A549 (cell line): ENCODE measurements at regions not wholly inside any gene's neighbourhood (a gene's known extent, or its start where the extent isn't known, plus 50 kb on each side); places are given as distances from the start of the nearest gene placed in this dataset.

Source experiments
- ATAC-seq, 2 experiments: fragments of 200-7000 bp in 1 of 2; fragments of >200 bp in 1 of 2; cut with Nextera tagmentation in 1 of 2; cut with Tn5 transposase in 1 of 2; 3 replicates each; pipeline versions ENCODE4 v1.8.0 to v1.9.1; 2018 to 2020; ENCODE audit warnings: mild to moderate bottlenecking in 1 of 2, moderate library complexity in 1 of 2
- CTCF ChIA-PET: fragments of 300-600 bp; sonication (Branson Sonifier 250); formaldehyde crosslinking; extraction: SDS; loops from one replicate; lab custom pipeline; 2021; ENCODE audit warnings: antibody characterized with exemption, inconsistent platforms; lab: Yijun Ruan, JAX
- POLR2A ChIA-PET: fragments of 350-600 bp; formaldehyde crosslinking; extraction: SDS; loops from one replicate; lab custom pipeline; 2021; ENCODE audit warnings: antibody characterized with exemption, inconsistent platforms; lab: Yijun Ruan, JAX
- DNase-seq, 2 experiments: peaks; one replicate each; pipeline versions ENCODE4 v3.0.0 to v3.0.0-alpha.2; 2011 to 2016; ENCODE audit warnings: low read depth in 1 of 2, low spot score in 1 of 2
- FAIRE-seq: peaks from 2 replicates; lab custom pipeline; 2011; peaks lifted over from hg19 to GRCh38; lab: Jason Lieb, UNC
- H3K27ac ChIP-seq, 2 experiments: fragments of >200 bp; sonication (Bioruptor Twin); formaldehyde crosslinking; 3 replicates each; pipeline ENCODE4 v1.5.1; 2016 to 2017
- H3K4me1 ChIP-seq: fragments of >200 bp; sonication (Bioruptor Twin); formaldehyde crosslinking; 3 replicates; pipeline ENCODE4 v1.6.1; 2016
- H3K4me2 ChIP-seq: fragments of >200 bp; sonication (Bioruptor Twin); formaldehyde crosslinking; 3 replicates; pipeline ENCODE4 v1.6.1; 2016
- H3K4me3 ChIP-seq: fragments of >200 bp; sonication (Bioruptor Twin); formaldehyde crosslinking; 3 replicates; pipeline ENCODE4 v1.5.1; 2016
- H3K9me3 ChIP-seq: fragments of >200 bp; sonication (Bioruptor Twin); formaldehyde crosslinking; 3 replicates; pipeline ENCODE4 v1.6.1; 2016
- BHLHE40 ChIP-seq: IDR thresholded peaks from 2 replicates; pipeline ENCODE4 v1.6.1; 2012; ENCODE audit warnings: low read depth, low read length, inconsistent platforms
- EHMT2 ChIP-seq: fragments of 200-600 bp; sonication (generic); IDR thresholded peaks from 2 replicates; pipeline ENCODE4 v1.6.1; 2016; ENCODE audit warnings: antibody characterized with exemption, low read depth, mild to moderate bottlenecking, moderate library complexity
- EP300 ChIP-seq, 2 experiments: fragments of >200 bp; sonication (Bioruptor Twin); formaldehyde crosslinking; IDR thresholded peaks; 2 replicates in 1 of 2; 3 replicates in 1 of 2; pipeline ENCODE4 v1.6.1; 2016 to 2017
- FOSL2 ChIP-seq, 2 experiments: fragments of 450-650 bp in 1 of 2; fragments of >200 bp in 1 of 2; sonication (Bioruptor Twin) in 1 of 2; formaldehyde crosslinking; IDR thresholded peaks; 2 replicates each; pipeline versions ENCODE4 v1.5.0 to v1.6.1; 2016 to 2020; ENCODE audit warnings: mild to moderate bottlenecking in 1 of 2, moderate library complexity in 1 of 2
- KDM1A ChIP-seq: fragments of 200-600 bp; sonication (generic); IDR thresholded peaks from 2 replicates; pipeline ENCODE4 v1.6.1; 2016; ENCODE audit warnings: low read depth, mild to moderate bottlenecking
- MYC ChIP-seq: IDR thresholded peaks from 2 replicates; pipeline ENCODE4 v1.6.1; 2012; ENCODE audit warnings: mild to moderate bottlenecking, inconsistent platforms, low read length, improper control_type of control experiment, borderline replicate concordance
- NFE2L2 ChIP-seq: fragments of 150-350 bp; conservative IDR thresholded peaks from 2 replicates; pipeline ENCODE4 v1.6.1; 2014; ENCODE audit warnings: low read length
- NPAS2 ChIP-seq: fragments of 250-450 bp; sonication (Bioruptor Pico); IDR thresholded peaks from 2 replicates; pipeline ENCODE4 v1.8.0; 2022; ENCODE audit warnings: mild to moderate bottlenecking, moderate library complexity, borderline replicate concordance
- PHF8 ChIP-seq: fragments of 200-600 bp; sonication (generic); IDR thresholded peaks from 2 replicates; pipeline ENCODE4 v1.6.1; 2016; ENCODE audit warnings: low read depth, mild to moderate bottlenecking, antibody characterized with exemption, moderate library complexity, borderline replicate concordance
- RFX5 ChIP-seq: fragments of 450-650 bp; IDR thresholded peaks from 2 replicates; pipeline ENCODE4 v1.7.1; 2014; ENCODE audit warnings: antibody characterized with exemption, mild to moderate bottlenecking, moderate library complexity
- RNF2 ChIP-seq: fragments of 200-600 bp; sonication (generic); IDR thresholded peaks from 2 replicates; pipeline ENCODE4 v1.6.1; 2016; ENCODE audit warnings: low read depth, mild to moderate bottlenecking, antibody characterized with exemption, moderate library complexity, borderline replicate concordance
- TFCP2L1 ChIP-seq: fragments of 250-450 bp; sonication (Bioruptor Pico); IDR thresholded peaks from 2 replicates; pipeline ENCODE4 v1.5.0; 2021; ENCODE audit warnings: mild to moderate bottlenecking
- TP53 ChIP-seq: fragments of 250-450 bp; sonication (Bioruptor Pico); IDR thresholded peaks from 2 replicates; pipeline ENCODE4 v1.5.0; 2021; ENCODE audit warnings: mild to moderate bottlenecking, moderate library complexity
- ZFP36 ChIP-seq: fragments of 450-650 bp; IDR thresholded peaks from 2 replicates; pipeline ENCODE4 v1.6.1; 2014; ENCODE audit warnings: borderline replicate concordance; ENCODE audit not compliant: partially characterized antibody
- WGBS: methylation state at CpG from one replicate; pipeline ENCODE4 v1.1.6; 2017; ENCODE audit errors: missing lambda C conversion rate; 5-methylcytosine and 5-hydroxymethylcytosine counted together
- TF ChIP-seq, protein P1 (sequence below): fragments of 200-600 bp; sonication (generic); IDR thresholded peaks from 2 replicates; pipeline ENCODE4 v1.6.1; 2016; ENCODE audit warnings: antibody characterized with exemption, mild to moderate bottlenecking, moderate library complexity
- TF ChIP-seq, protein P2 (sequence below): fragments of 250-450 bp; sonication (Bioruptor Pico); IDR thresholded peaks from 2 replicates; pipeline ENCODE4 v1.5.0; 2021; ENCODE audit warnings: mild to moderate bottlenecking, moderate library complexity, borderline replicate concordance
- TF ChIP-seq, protein P3 (sequence below): IDR thresholded peaks from 2 replicates; pipeline ENCODE4 v1.6.1; 2012

DNA sequence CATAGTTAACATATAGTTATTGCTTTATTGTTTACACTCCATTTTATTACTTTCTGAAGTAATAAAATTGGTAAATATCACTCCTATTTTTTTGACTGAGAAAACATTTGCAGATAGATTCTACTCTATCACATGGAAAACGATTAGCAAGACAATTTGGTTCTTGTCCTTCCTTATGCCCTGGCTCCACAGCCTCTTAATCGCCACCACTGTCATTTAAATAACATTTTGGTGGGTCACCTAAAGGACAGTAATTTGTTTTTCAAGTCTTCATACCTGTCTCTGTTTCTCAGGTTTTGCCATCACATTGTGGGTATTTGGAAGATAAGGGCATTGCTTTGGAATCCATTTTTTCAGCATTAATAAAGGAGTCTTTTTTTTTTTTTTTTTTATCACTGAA lies 521.5 kb upstream of the IRAK1BP1 start (continued):
- TF ChIP-seq, protein P1, sequence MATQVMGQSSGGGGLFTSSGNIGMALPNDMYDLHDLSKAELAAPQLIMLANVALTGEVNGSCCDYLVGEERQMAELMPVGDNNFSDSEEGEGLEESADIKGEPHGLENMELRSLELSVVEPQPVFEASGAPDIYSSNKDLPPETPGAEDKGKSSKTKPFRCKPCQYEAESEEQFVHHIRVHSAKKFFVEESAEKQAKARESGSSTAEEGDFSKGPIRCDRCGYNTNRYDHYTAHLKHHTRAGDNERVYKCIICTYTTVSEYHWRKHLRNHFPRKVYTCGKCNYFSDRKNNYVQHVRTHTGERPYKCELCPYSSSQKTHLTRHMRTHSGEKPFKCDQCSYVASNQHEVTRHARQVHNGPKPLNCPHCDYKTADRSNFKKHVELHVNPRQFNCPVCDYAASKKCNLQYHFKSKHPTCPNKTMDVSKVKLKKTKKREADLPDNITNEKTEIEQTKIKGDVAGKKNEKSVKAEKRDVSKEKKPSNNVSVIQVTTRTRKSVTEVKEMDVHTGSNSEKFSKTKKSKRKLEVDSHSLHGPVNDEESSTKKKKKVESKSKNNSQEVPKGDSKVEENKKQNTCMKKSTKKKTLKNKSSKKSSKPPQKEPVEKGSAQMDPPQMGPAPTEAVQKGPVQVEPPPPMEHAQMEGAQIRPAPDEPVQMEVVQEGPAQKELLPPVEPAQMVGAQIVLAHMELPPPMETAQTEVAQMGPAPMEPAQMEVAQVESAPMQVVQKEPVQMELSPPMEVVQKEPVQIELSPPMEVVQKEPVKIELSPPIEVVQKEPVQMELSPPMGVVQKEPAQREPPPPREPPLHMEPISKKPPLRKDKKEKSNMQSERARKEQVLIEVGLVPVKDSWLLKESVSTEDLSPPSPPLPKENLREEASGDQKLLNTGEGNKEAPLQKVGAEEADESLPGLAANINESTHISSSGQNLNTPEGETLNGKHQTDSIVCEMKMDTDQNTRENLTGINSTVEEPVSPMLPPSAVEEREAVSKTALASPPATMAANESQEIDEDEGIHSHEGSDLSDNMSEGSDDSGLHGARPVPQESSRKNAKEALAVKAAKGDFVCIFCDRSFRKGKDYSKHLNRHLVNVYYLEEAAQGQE, result no peak
- TF ChIP-seq TP53 (no peak), NPAS2 (CRISPR knock-in tag) (no peak)

DNA sequence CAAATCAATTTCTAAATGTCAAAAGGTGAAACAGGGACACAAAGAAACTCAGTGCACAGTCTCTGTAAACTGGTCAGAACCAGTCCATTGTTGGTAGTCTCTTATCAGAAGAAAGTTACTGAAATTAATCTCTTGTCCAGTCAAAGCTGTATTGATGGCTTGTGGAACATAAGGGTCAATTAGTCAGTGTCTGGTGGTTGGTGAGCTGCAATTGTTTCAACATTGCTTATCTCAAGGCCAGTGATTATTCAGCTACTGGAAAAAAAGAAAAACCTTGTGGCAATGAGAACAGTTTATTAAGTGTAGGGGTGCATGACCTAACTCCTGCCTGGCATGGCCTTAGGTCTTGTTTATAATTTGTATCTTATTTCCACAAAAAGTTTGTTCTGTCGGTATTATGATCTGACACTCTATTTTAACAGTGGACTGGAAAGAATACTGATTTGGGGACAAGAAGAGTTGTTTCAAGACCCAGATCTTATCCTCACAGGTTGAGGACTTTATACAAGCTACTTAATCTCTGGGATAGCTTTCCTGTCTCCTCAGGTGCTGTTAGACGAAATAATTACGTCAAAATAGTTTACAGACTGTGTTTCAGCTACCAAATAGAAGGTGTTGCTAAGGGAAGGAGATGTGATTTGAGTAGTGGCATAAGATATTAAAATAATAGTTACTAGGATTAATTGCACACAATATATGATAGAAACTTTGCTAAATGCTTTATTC lies 520.0 kb upstream of the IRAK1BP1 start:
- Histone ChIP-seq H3K9me3 (no peaks in the 10 kb centered on the region), H3K27ac (no peak overlapping the region), H3K4me1 (no peaks in the 10 kb centered on the region), H3K4me3 (no peak overlapping the region)
- 39% methylated on average over 3 of the region's 3 CpGs for WGBS
- ATAC-seq, result no peak
- ChIA-PET CTCF (no interaction called here), POLR2A (no interaction called here)
- FAIRE-seq, result no peak
- TF ChIP-seq BHLHE40 (no peak), ZFP36 (no peak), KDM1A (no peak), TFCP2L1 (CRISPR knock-in tag) (no peak), RFX5 (no peak), NPAS2 (CRISPR knock-in tag) (no peak), EHMT2 (no peak), NFE2L2 (no peak)
- TF ChIP-seq, protein P2, sequence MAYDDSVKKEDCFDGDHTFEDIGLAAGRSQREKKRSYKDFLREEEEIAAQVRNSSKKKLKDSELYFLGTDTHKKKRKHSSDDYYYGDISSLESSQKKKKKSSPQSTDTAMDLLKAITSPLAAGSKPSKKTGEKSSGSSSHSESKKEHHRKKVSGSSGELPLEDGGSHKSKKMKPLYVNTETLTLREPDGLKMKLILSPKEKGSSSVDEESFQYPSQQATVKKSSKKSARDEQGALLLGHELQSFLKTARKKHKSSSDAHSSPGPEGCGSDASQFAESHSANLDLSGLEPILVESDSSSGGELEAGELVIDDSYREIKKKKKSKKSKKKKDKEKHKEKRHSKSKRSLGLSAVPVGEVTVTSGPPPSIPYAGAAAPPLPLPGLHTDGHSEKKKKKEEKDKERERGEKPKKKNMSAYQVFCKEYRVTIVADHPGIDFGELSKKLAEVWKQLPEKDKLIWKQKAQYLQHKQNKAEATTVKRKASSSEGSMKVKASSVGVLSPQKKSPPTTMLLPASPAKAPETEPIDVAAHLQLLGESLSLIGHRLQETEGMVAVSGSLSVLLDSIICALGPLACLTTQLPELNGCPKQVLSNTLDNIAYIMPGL (CRISPR knock-in tag), result no peak
- TF ChIP-seq, protein P3, sequence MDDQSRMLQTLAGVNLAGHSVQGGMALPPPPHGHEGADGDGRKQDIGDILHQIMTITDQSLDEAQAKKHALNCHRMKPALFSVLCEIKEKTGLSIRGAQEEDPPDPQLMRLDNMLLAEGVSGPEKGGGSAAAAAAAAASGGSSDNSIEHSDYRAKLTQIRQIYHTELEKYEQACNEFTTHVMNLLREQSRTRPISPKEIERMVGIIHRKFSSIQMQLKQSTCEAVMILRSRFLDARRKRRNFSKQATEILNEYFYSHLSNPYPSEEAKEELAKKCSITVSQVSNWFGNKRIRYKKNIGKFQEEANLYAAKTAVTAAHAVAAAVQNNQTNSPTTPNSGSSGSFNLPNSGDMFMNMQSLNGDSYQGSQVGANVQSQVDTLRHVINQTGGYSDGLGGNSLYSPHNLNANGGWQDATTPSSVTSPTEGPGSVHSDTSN, result no peak
- TF ChIP-seq, all 56 proteins: peak for 0
- DNase-seq, result no peak
- H3K4me2 ChIP-seq, result no peak overlapping the region

DNA sequence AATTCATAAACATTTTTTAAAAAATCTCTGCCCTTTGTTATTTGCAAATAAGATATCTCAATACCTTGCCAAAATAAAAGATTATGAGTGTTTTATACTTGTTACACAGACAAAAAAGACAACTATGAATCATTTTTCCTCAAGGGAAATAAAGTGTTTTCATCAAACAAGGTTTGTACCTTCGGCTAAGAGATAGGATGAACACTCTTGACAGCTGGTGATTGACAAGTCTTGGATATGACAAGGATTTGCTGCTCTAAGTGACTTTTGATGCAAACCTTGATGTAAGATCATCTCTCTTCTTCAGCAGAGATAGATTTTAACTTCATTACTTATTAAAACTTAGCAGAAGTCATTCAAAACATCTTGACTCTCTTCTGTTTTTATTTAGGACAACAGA lies 514.3 kb upstream of the IRAK1BP1 start:
- 4% methylated on average over 1 of the region's 1 CpG for WGBS
- no peak for TF ChIP-seq FOSL2 (IDR thresholded peaks at IDR 0.05)
- TF ChIP-seq FOSL2 (CRISPR knock-in tag; IDR thresholded peaks at IDR 0.05), result no peak
- no peak for TF ChIP-seq EP300 (IDR thresholded peaks at IDR 0.05)
- TF ChIP-seq MYC, result no peak
- no peak for TF ChIP-seq RNF2
- no peak for TF ChIP-seq PHF8
- no peak overlapping the region for H3K4me2 ChIP-seq
- ChIA-PET POLR2A (no interaction called here), CTCF (no interaction called here)
- no peak for DNase-seq
- no peaks in the 10 kb centered on the region for H3K9me3 ChIP-seq
- H3K4me3 ChIP-seq, result no peak overlapping the region
- FAIRE-seq, result no peak
- no peak overlapping the region for H3K27ac ChIP-seq
- ATAC-seq, result no peak
- H3K4me1 ChIP-seq, result no peaks in the 10 kb centered on the region
